ENCODE measurements at regions not wholly inside any gene's neighbourhood (a gene's known extent, or its start where the extent isn't known, plus 50 kb on each side); places are given as distances from the start of the nearest gene placed in this dataset.

GRCh38 chr9:7906783-7907550 lies 107.4 kb upstream of the DMAC1 start:
- no peak for TF ChIP-seq CREB1 (IDR thresholded peaks at IDR 0.05)
- TF ChIP-seq TAF1 (IDR thresholded peaks at IDR 0.05; ENCODE audit: low read depth, low read length), result no peak
- TF ChIP-seq BRCA1 (IDR thresholded peaks at IDR 0.05; ENCODE audit: low read depth, low read length), result no peak
- TF ChIP-seq GABPA (IDR thresholded peaks at IDR 0.05; ENCODE audit: borderline replicate concordance, insufficient read depth, low read length), result no peak
- no peak for TF ChIP-seq HDAC6 (IDR thresholded peaks at IDR 0.05; ENCODE audit: low read depth, low read length)
- no peak for TF ChIP-seq PHF8 (conservative IDR thresholded peaks at IDR 0.05; ENCODE audit: low read depth, low read length)
- TF ChIP-seq CTCF (IDR thresholded peaks at IDR 0.05; ENCODE audit: control extremely low read depth in 1 of 3, insufficient read depth in 1 of 3, low read depth in 1 of 3, low read length in 3 of 3), result no peak
- no peak for TF ChIP-seq EP300 (IDR thresholded peaks at IDR 0.05; ENCODE audit: borderline replicate concordance in 1 of 2, low read depth in 2 of 2, low read length in 2 of 2)
- TF ChIP-seq E2F6 (IDR thresholded peaks at IDR 0.05), result no peak
- no peak for TF ChIP-seq FOSL1 (IDR thresholded peaks at IDR 0.05; ENCODE audit: insufficient read depth, low read depth, low read length)
- no peak for TF ChIP-seq ATF3 (IDR thresholded peaks at IDR 0.05; ENCODE audit: insufficient read depth, low read depth, low read length)
- no peak for TF ChIP-seq POLR2AphosphoS5 (IDR thresholded peaks at IDR 0.05; ENCODE audit: low read depth, low read length)
- TF ChIP-seq MAFK (IDR thresholded peaks at IDR 0.05; ENCODE audit: low read depth, low read length), result no peak
- no peak for TF ChIP-seq YY1 (IDR thresholded peaks at IDR 0.05; ENCODE audit: low read depth, low read length)
